H1 (cell line): ENCODE measurements at regions not wholly inside any gene's neighbourhood (a gene's known extent, or its start where the extent isn't known, plus 50 kb on each side); places are given as distances from the start of the nearest gene placed in this dataset.

Source experiments
- CTCF ChIA-PET: fragments of 300-600 bp; sonication (Branson Sonifier 250); formaldehyde crosslinking; loops from one replicate; lab custom pipeline; 2021; ENCODE audit not compliant: partially characterized antibody; lab: Charles Lee
- POLR2A ChIA-PET: fragments of 300-600 bp; sonication (Branson Sonifier 250); formaldehyde crosslinking; loops from one replicate; lab custom pipeline; 2021; ENCODE audit warnings: inconsistent platforms; ENCODE audit not compliant: partially characterized antibody; lab: Charles Lee
- DNase-seq, 2 experiments: peaks; one replicate each; pipeline versions ENCODE4 v3.0.0 to v3.0.0-alpha.2; 2010 to 2022; ENCODE audit warnings: low spot score in 2 of 2, low read depth in 1 of 2, mixed read lengths in 1 of 2
- FAIRE-seq: peaks from 2 replicates; lab custom pipeline; 2011; peaks lifted over from hg19 to GRCh38; lab: Jason Lieb, UNC
- H2AFZ ChIP-seq: 2 replicates; pipeline ENCODE4 v1.8.1; 2012; ENCODE audit warnings: low read length, inconsistent platforms
- H2AK5ac ChIP-seq: 2 replicates; pipeline ENCODE4 v1.6.1; 2013; ENCODE audit warnings: low read depth, low read length
- H2BK120ac ChIP-seq: replicated peaks from 2 replicates; pipeline ENCODE3; 2013; ENCODE audit warnings: low read depth, low read length, inconsistent platforms
- H2BK12ac ChIP-seq: 2 replicates; pipeline ENCODE4 v1.6.1; 2013; ENCODE audit warnings: low read depth, low read length
- H2BK15ac ChIP-seq: 2 replicates; pipeline ENCODE4 v1.6.1; 2013; ENCODE audit warnings: low read length
- H2BK20ac ChIP-seq: 2 replicates; pipeline ENCODE4 v1.6.1; 2013; ENCODE audit warnings: low read length
- H2BK5ac ChIP-seq: 2 replicates; pipeline ENCODE4 v1.6.1; 2013; ENCODE audit warnings: low read depth, low read length
- H3K14ac ChIP-seq: 2 replicates; pipeline ENCODE4 v1.6.1; 2013; ENCODE audit warnings: inconsistent platforms; ENCODE audit not compliant: insufficient read length
- H3K18ac ChIP-seq: 2 replicates; pipeline ENCODE4 v1.6.1; 2013; ENCODE audit warnings: low read length; ENCODE audit errors: extremely low read depth
- H3K23ac ChIP-seq: 2 replicates; pipeline ENCODE4 v1.6.1; 2013; ENCODE audit warnings: inconsistent platforms; ENCODE audit not compliant: insufficient read length
- H3K23me2 ChIP-seq: 2 replicates; pipeline ENCODE4 v1.6.1; 2013; ENCODE audit warnings: low read depth, low read length
- H3K27ac ChIP-seq: 2 replicates; pipeline ENCODE4 v1.6.1; 2011; ENCODE audit warnings: low read depth, low read length, inconsistent platforms
- H3K27me3 ChIP-seq, 4 experiments: replicated peaks in 1 of 4; 1 replicate in 1 of 4; 2 replicates in 3 of 4; pipeline versions ENCODE4 v1.6.1 to v1.8.1; 2011 to 2013; ENCODE audit warnings: low read length in 3 of 4, mild to moderate bottlenecking in 3 of 4, inconsistent platforms in 2 of 4, mixed read lengths in 2 of 4, moderate library complexity in 1 of 4; ENCODE audit not compliant: control insufficient read depth in 3 of 4, insufficient read depth in 3 of 4; ENCODE audit errors: extremely low read depth in 1 of 4
- H3K36me3 ChIP-seq, 4 experiments: 2 replicates each; pipeline versions ENCODE4 v1.6.1 to v1.8.1; 2011 to 2013; ENCODE audit warnings: mild to moderate bottlenecking in 4 of 4, low read length in 3 of 4, moderate library complexity in 2 of 4, control low read depth in 1 of 4, inconsistent platforms in 1 of 4; ENCODE audit not compliant: insufficient read depth in 4 of 4, control insufficient read depth in 2 of 4
- H3K4ac ChIP-seq: replicated peaks from 2 replicates; pipeline ENCODE3; 2013; ENCODE audit warnings: low read length, low read depth, mixed read lengths, inconsistent platforms; ENCODE audit not compliant: insufficient read length
- H3K4me1 ChIP-seq, 4 experiments: replicated peaks in 1 of 4; 1 replicate in 1 of 4; 2 replicates in 3 of 4; pipeline versions ENCODE4 v1.6.1 to v1.8.1; 2011 to 2013; ENCODE audit warnings: low read length in 3 of 4, inconsistent platforms in 2 of 4, mixed read lengths in 1 of 4; ENCODE audit not compliant: insufficient read depth in 4 of 4, control insufficient read depth in 3 of 4
- H3K4me2 ChIP-seq, 2 experiments: 2 replicates each; pipeline versions ENCODE4 v1.6.1 to v1.8.1; 2011 to 2013; ENCODE audit warnings: low read depth in 2 of 2, low read length in 2 of 2, control low read depth in 1 of 2, inconsistent platforms in 1 of 2, mild to moderate bottlenecking in 1 of 2; ENCODE audit not compliant: insufficient read depth in 1 of 2
- H3K4me3 ChIP-seq, 4 experiments: fragments of 200-600, 300-600 bp in 1 of 4; sonication (generic), shearing (Covaris generic), sonication (Bioruptor Twin) in 1 of 4; 2 replicates each; pipeline versions ENCODE4 v1.5.1 to v1.8.1; 2011 to 2016; ENCODE audit warnings: low read length in 4 of 4, low read depth in 3 of 4, control low read depth in 2 of 4, inconsistent platforms in 2 of 4, mild to moderate bottlenecking in 2 of 4, mixed read lengths in 1 of 4, moderate library complexity in 1 of 4; ENCODE audit not compliant: insufficient read depth in 2 of 4; ENCODE audit errors: extremely low read depth in 1 of 4
- H3K56ac ChIP-seq: replicated peaks from 2 replicates; pipeline ENCODE3; 2013; ENCODE audit warnings: low read depth, mild to moderate bottlenecking, mixed read lengths, low read length, inconsistent platforms; ENCODE audit not compliant: insufficient read length
- H3K79me1 ChIP-seq: 2 replicates; pipeline ENCODE4 v1.6.1; 2013; ENCODE audit warnings: low read depth, low read length, control low read depth
- H3K79me2 ChIP-seq, 2 experiments: 2 replicates each; pipeline versions ENCODE4 v1.6.1 to v1.8.1; 2012 to 2013; ENCODE audit warnings: low read length in 2 of 2, mild to moderate bottlenecking in 2 of 2, inconsistent platforms in 1 of 2; ENCODE audit not compliant: insufficient read depth in 2 of 2, control insufficient read depth in 1 of 2
- H3K9ac ChIP-seq, 4 experiments: replicated peaks in 1 of 4; 1 replicate in 1 of 4; 2 replicates in 3 of 4; pipeline versions ENCODE4 v1.6.1 to v1.8.1; 2011 to 2013; ENCODE audit warnings: low read depth in 3 of 4, low read length in 3 of 4, control low read depth in 2 of 4, mild to moderate bottlenecking in 2 of 4, moderate library complexity in 2 of 4, inconsistent platforms in 1 of 4; ENCODE audit errors: extremely low read depth in 1 of 4
- H3K9me3 ChIP-seq, 2 experiments: 2 replicates each; pipeline versions ENCODE4 v1.6.1 to v1.8.1; 2012 to 2013; ENCODE audit warnings: mild to moderate bottlenecking in 2 of 2, moderate library complexity in 2 of 2, control low read depth in 1 of 2, inconsistent platforms in 1 of 2, low read depth in 1 of 2, low read length in 1 of 2, mixed read lengths in 1 of 2; ENCODE audit not compliant: insufficient read depth in 2 of 2
- H4K20me1 ChIP-seq, 2 experiments: replicated peaks in 1 of 2; 2 replicates each; pipeline versions ENCODE3 to v1.8.1; 2011 to 2013; ENCODE audit warnings: inconsistent platforms in 2 of 2, low read length in 2 of 2, mild to moderate bottlenecking in 1 of 2; ENCODE audit not compliant: insufficient read depth in 2 of 2, control insufficient read depth in 1 of 2
- H4K5ac ChIP-seq: 2 replicates; pipeline ENCODE4 v1.6.1; 2013; ENCODE audit warnings: low read length, low read depth, mixed read lengths, inconsistent platforms; ENCODE audit not compliant: insufficient read length
- H4K8ac ChIP-seq: 2 replicates; pipeline ENCODE4 v1.8.0; 2013; ENCODE audit warnings: mild to moderate bottlenecking, moderate library complexity, low read length, inconsistent platforms; ENCODE audit not compliant: insufficient read depth; ENCODE audit errors: extremely low read depth
- H4K91ac ChIP-seq: replicated peaks from 2 replicates; pipeline ENCODE3; 2013; ENCODE audit warnings: low read length, mixed read lengths, inconsistent platforms; ENCODE audit not compliant: insufficient read length
- GABPA ChIP-seq: IDR thresholded peaks from 2 replicates; pipeline ENCODE4 v1.6.1; 2011; ENCODE audit warnings: mild to moderate bottlenecking, low read length, moderate library complexity, borderline replicate concordance; ENCODE audit not compliant: insufficient read depth
- KDM4A ChIP-seq: IDR thresholded peaks from one replicate; pipeline ENCODE4 v1.7.1; 2012; ENCODE audit warnings: low read depth, mild to moderate bottlenecking, moderate library complexity, low read length, inconsistent platforms; ENCODE audit not compliant: severe bottlenecking
- MAFK ChIP-seq: IDR thresholded peaks from 2 replicates; pipeline ENCODE4 v1.6.1; 2012; ENCODE audit warnings: low read depth, mild to moderate bottlenecking, improper control_type of control experiment, low read length
- MAX ChIP-seq: IDR thresholded peaks from 2 replicates; pipeline ENCODE4 v1.6.1; 2012; ENCODE audit warnings: inconsistent platforms
- NANOG ChIP-seq: IDR thresholded peaks from 2 replicates; pipeline ENCODE4 v1.6.1; 2011; ENCODE audit warnings: low read length, low read depth, mild to moderate bottlenecking, inconsistent platforms; ENCODE audit not compliant: insufficient read depth, poor library complexity, severe bottlenecking
- NRF1 ChIP-seq: IDR thresholded peaks from 2 replicates; pipeline ENCODE4 v1.6.1; 2011; ENCODE audit warnings: mild to moderate bottlenecking, low read depth, low read length, improper control_type of control experiment
- WGBS, 2 experiments: shearing (Covaris generic) in 1 of 2; methylation state at CpG; one replicate each; pipeline versions ENCODE4 v1.1.6 to v1.1.7; 2013 to 2015; ENCODE audit warnings: low lambda C conversion rate in 2 of 2, mixed read lengths in 2 of 2, inconsistent platforms in 1 of 2, low coverage in 1 of 2, missing lambda C conversion rate in 1 of 2; ENCODE audit not compliant: insufficient replicate concordance in 2 of 2, insufficient coverage in 1 of 2, insufficient read length in 1 of 2; ENCODE audit errors: extremely low coverage in 1 of 2, missing lambda C conversion rate in 1 of 2; 5-methylcytosine and 5-hydroxymethylcytosine counted together
- TF ChIP-seq, protein P1 (sequence below), 3 experiments: IDR thresholded peaks; 1 replicate in 2 of 3; 2 replicates in 1 of 3; pipeline versions ENCODE4 v1.5.1 to v1.6.1; 2011; ENCODE audit warnings: low read length in 3 of 3, mild to moderate bottlenecking in 3 of 3, inconsistent platforms in 2 of 3, low read depth in 1 of 3, moderate library complexity in 1 of 3; ENCODE audit not compliant: insufficient read depth in 1 of 3; ENCODE audit errors: control extremely low read depth in 1 of 3
- TF ChIP-seq, protein P2 (sequence below): IDR thresholded peaks from 2 replicates; pipeline ENCODE4 v1.6.1; 2012; ENCODE audit warnings: low read length, inconsistent platforms

DNA sequence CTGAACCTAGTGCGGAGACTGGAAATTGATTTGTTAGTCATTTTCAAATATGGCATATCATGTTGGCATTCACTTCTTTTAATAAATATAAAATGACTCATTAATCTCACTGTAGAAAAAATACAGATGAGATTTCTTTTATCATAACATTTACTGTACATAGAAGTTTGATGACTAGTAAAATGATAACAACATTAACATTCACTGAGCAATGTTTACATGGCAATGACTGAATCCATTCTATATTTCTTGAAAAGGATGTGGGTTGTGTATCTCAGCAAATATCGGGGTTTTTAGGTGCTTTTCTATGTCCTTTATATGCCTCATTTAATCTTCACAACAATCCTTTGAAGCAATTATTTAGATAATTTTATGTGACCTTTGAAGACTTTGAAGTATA lies 920.9 kb upstream of the FAT3 start:
- CTCF ChIA-PET, result interaction anchor here (1.1 kb wide), 1 partner anchor 55 kb away, joined by 3 read pairs; no protein-coding TSS in a partner anchor
- Histone ChIP-seq H4K91ac (no peak overlapping the region), H3K36me3 (no peaks in the 10 kb centered on the region), H4K8ac (no peak overlapping the region), H2AFZ (no peak overlapping the region), H3K27me3 (no peaks in the 10 kb centered on the region), H4K20me1 (no peaks in the 10 kb centered on the region), H2BK20ac (no peak overlapping the region), H3K79me1 (no peaks in the 10 kb centered on the region), H3K23ac (no peak overlapping the region), H3K9ac (no peak overlapping the region), H2AK5ac (no peak overlapping the region), H3K4me2 (no peak overlapping the region), H3K4ac (no peak overlapping the region), H3K18ac (no peak overlapping the region), H3K79me2 (no peaks in the 10 kb centered on the region), H3K56ac (no peak overlapping the region), H3K27ac (no peak overlapping the region), H2BK5ac (no peak overlapping the region), H2BK15ac (no peak overlapping the region), H3K4me1 (peaks cover 0 to 3% (median 2%) of the 10 kb centered on the region in 4 experiments; a peak in 5 of 7 replicates), H3K4me3 (no peak overlapping the region), H3K9me3 (no peaks in the 10 kb centered on the region), H2BK12ac (no peak overlapping the region), H2BK120ac (no peak overlapping the region), H3K14ac (no peak overlapping the region), H4K5ac (no peak overlapping the region), H3K23me2 (no peaks in the 10 kb centered on the region)
- WGBS, 2 experiments, result 96% methylated on average over 2 of the region's 2 CpGs; no CpG with 5 or more reads in 1 of the 2 experiments
- no peak for FAIRE-seq
- POLR2A ChIA-PET, result no interaction called here
- no peak for DNase-seq
- TF ChIP-seq NRF1 (no peak), KDM4A (no peak), MAFK (no peak), GABPA (no peak), MAX (no peak), NANOG (no peak)
- TF ChIP-seq, protein P1, sequence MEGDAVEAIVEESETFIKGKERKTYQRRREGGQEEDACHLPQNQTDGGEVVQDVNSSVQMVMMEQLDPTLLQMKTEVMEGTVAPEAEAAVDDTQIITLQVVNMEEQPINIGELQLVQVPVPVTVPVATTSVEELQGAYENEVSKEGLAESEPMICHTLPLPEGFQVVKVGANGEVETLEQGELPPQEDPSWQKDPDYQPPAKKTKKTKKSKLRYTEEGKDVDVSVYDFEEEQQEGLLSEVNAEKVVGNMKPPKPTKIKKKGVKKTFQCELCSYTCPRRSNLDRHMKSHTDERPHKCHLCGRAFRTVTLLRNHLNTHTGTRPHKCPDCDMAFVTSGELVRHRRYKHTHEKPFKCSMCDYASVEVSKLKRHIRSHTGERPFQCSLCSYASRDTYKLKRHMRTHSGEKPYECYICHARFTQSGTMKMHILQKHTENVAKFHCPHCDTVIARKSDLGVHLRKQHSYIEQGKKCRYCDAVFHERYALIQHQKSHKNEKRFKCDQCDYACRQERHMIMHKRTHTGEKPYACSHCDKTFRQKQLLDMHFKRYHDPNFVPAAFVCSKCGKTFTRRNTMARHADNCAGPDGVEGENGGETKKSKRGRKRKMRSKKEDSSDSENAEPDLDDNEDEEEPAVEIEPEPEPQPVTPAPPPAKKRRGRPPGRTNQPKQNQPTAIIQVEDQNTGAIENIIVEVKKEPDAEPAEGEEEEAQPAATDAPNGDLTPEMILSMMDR (IDR thresholded peaks at IDR 0.05; ENCODE audit: control extremely low read depth in 1 of 3, insufficient read depth in 1 of 3, low read depth in 1 of 3, low read length in 3 of 3), result no peak
- TF ChIP-seq, protein P2, sequence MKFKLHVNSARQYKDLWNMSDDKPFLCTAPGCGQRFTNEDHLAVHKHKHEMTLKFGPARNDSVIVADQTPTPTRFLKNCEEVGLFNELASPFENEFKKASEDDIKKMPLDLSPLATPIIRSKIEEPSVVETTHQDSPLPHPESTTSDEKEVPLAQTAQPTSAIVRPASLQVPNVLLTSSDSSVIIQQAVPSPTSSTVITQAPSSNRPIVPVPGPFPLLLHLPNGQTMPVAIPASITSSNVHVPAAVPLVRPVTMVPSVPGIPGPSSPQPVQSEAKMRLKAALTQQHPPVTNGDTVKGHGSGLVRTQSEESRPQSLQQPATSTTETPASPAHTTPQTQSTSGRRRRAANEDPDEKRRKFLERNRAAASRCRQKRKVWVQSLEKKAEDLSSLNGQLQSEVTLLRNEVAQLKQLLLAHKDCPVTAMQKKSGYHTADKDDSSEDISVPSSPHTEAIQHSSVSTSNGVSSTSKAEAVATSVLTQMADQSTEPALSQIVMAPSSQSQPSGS, result no peak
